HG03460 (cell line): ENCODE measurements at regions not wholly inside any gene's neighbourhood (a gene's known extent, or its start where the extent isn't known, plus 50 kb on each side); places are given as distances from the start of the nearest gene placed in this dataset.
"Not testable (repeated sequence)": the region's sequence is repeated elsewhere in the genome, so short reads cannot be mapped to it uniquely, and the experiment has no call there.

Source experiments
- ATAC-seq: cut with Tn5 transposase; IDR thresholded peaks from one replicate; pipeline ENCODE4 v1.9.1; 2021; ENCODE audit not compliant: unreplicated experiment

GRCh38 chrX:128992107-128992971 is 531.0 kb downstream of the SMARCA1 start:
- ATAC-seq: no peak

GRCh38 chrX:128975745-128976144 is 547.5 kb downstream of the SMARCA1 start:
- ATAC-seq: no peak

- no peak for ATAC-seq
Measured at GRCh38 chrX:128973033-128973432, 550.3 kb downstream of the SMARCA1 start.

GRCh38 chrX:128961290-128961689 is 562.0 kb downstream of the SMARCA1 start:
- ATAC-seq: no peak

GRCh38 chrX:128954697-128955096 is 568.6 kb downstream of the SMARCA1 start:
- ATAC-seq: not testable (repeated sequence)

- ATAC-seq: no peak
Measured at GRCh38 chrX:128931071-128931470, 592.2 kb downstream of the SMARCA1 start.

GRCh38 chrX:128929271-128930057 is 593.8 kb downstream of the SMARCA1 start:
- ATAC-seq: no peak

GRCh38 chrX:128928636-128929035 is 594.7 kb downstream of the SMARCA1 start:
- ATAC-seq: no peak

GRCh38 chrX:128927363-128927762 is 595.9 kb downstream of the SMARCA1 start:
- ATAC-seq: no peak

- ATAC-seq: no peak
Measured at GRCh38 chrX:128906753-128907152, 616.5 kb downstream of the SMARCA1 start.

GRCh38 chrX:128901018-128901417 is 622.3 kb downstream of the SMARCA1 start:
- ATAC-seq: no peak

- no peak for ATAC-seq
Measured at GRCh38 chrX:128897621-128898020, 625.7 kb downstream of the SMARCA1 start.

GRCh38 chrX:128891554-128891953 is 631.7 kb downstream of the SMARCA1 start:
- no peak for ATAC-seq

- ATAC-seq: no peak
Measured at GRCh38 chrX:128884430-128884829, 638.9 kb downstream of the SMARCA1 start.

- ATAC-seq: no peak
Measured at GRCh38 chrX:128883650-128884049, 639.6 kb downstream of the SMARCA1 start.

GRCh38 chrX:128870361-128870760 is 652.9 kb downstream of the SMARCA1 start:
- no peak for ATAC-seq

GRCh38 chrX:128862557-128862956 is 660.7 kb downstream of the SMARCA1 start:
- no peak for ATAC-seq

- ATAC-seq: no peak
Measured at GRCh38 chrX:128848374-128848773, 674.9 kb downstream of the SMARCA1 start.

GRCh38 chrX:128846385-128846784 is 676.9 kb downstream of the SMARCA1 start:
- ATAC-seq: no peak

- no peak for ATAC-seq
Measured at GRCh38 chrX:128818690-128819089, 704.6 kb downstream of the SMARCA1 start.

GRCh38 chrX:128816919-128817318 is 706.4 kb downstream of the SMARCA1 start:
- no peak for ATAC-seq

- ATAC-seq: no peak
Measured at GRCh38 chrX:128807367-128807766, 715.9 kb downstream of the SMARCA1 start.
